HFFc6 (cell line): ENCODE measurements at regions not wholly inside any gene's neighbourhood (a gene's known extent, or its start where the extent isn't known, plus 50 kb on each side); places are given as distances from the start of the nearest gene placed in this dataset.

ENCODE experiments used
- DNase-seq: peaks from one replicate; pipeline ENCODE4 v3.0.0-alpha.2; 2018
- H3K27ac Mint-ChIP-seq: 2 replicates; pipeline ENCODE4 v1.8.0; 2020; ENCODE audit warnings: mild to moderate bottlenecking, mixed read lengths
- H3K27me3 Mint-ChIP-seq: 2 replicates; pipeline ENCODE4 v1.8.0; 2021; ENCODE audit warnings: mild to moderate bottlenecking, moderate library complexity, mixed read lengths; ENCODE audit not compliant: insufficient read depth
- H3K36me3 Mint-ChIP-seq: 2 replicates; pipeline ENCODE4 v1.8.0; 2021; ENCODE audit warnings: low read depth, mixed read lengths
- H3K4me1 Mint-ChIP-seq: 2 replicates; pipeline ENCODE4 v1.8.0; 2020; ENCODE audit warnings: low read depth, mixed read lengths
- H3K4me3 Mint-ChIP-seq: 2 replicates; pipeline ENCODE4 v1.8.0; 2020; ENCODE audit warnings: mild to moderate bottlenecking, moderate library complexity, mixed read lengths
- H3K9me3 Mint-ChIP-seq: 2 replicates; pipeline ENCODE4 v1.8.0; 2020; ENCODE audit warnings: mild to moderate bottlenecking, mixed read lengths
- CTCF ChIP-seq: fragments of 200-600 bp; sonication (generic); IDR thresholded peaks from 2 replicates; pipeline ENCODE4 v1.5.0; 2021; ENCODE audit warnings: antibody characterized with exemption, mild to moderate bottlenecking

GRCh38 chr2:66692521-66693054 lies 257.7 kb downstream of the MEIS1 start:
- TF ChIP-seq CTCF: no peak
- Mint-ChIP-seq H3K4me1 (peaks cover 6% of the 10 kb centered on the region; the same call in 1 of the 2 replicates), H3K36me3 (no peaks in the 10 kb centered on the region), H3K27ac (no peak overlapping the region), H3K27me3 (no peaks in the 10 kb centered on the region), H3K9me3 (no peaks in the 10 kb centered on the region), H3K4me3 (no peak overlapping the region)
- no peak for DNase-seq

DNA sequence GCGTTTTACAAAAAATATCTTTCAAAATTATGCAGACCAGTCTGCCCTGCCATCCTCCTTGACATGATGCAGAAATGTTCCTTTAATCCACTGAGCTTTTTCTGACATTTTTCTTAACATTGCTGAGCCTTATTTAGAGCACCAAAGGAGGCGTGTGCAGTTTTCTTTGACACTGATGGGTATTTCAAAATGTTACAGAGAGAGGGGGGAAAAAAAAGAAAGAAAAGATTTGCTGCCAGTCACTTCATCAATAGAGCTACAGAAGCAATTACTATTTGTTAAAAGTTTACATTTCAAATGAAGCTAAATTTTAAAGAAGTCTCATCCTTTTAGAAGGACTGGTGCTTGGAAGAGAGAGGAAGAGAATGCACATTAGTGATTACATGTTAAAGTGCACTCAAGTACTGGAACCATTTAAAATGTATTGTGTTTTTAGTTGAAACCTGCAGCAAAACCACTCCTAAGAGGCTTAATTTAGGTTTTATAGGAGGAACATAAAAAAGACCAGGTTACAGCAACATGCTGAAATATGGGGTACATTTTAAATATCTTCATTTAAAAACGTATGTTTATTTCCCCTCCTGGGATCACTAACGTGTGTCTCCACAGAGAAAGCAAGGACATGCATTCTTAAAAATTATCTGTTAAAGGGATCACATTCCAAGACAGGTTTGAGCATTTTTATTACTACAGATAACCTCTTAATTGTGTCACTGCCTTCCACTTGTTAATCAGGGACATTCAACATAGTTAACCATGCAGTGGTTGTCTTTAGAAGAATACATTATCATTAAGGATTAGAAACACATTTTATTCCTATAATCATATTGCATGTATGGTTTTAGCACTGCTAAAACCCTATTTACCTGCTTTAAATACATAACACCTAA lies 258.4 kb downstream of the MEIS1 start:
- no peak overlapping the region for H3K4me3 Mint-ChIP-seq
- DNase-seq: no peak
- no peaks in the 10 kb centered on the region for H3K9me3 Mint-ChIP-seq
- H3K27ac Mint-ChIP-seq: no peak overlapping the region
- H3K4me1 Mint-ChIP-seq: peaks cover 13% of the 10 kb centered on the region; the same call in 1 of the 2 replicates
- no peak for TF ChIP-seq CTCF
- H3K36me3 Mint-ChIP-seq: no peaks in the 10 kb centered on the region
- no peaks in the 10 kb centered on the region for H3K27me3 Mint-ChIP-seq

DNA sequence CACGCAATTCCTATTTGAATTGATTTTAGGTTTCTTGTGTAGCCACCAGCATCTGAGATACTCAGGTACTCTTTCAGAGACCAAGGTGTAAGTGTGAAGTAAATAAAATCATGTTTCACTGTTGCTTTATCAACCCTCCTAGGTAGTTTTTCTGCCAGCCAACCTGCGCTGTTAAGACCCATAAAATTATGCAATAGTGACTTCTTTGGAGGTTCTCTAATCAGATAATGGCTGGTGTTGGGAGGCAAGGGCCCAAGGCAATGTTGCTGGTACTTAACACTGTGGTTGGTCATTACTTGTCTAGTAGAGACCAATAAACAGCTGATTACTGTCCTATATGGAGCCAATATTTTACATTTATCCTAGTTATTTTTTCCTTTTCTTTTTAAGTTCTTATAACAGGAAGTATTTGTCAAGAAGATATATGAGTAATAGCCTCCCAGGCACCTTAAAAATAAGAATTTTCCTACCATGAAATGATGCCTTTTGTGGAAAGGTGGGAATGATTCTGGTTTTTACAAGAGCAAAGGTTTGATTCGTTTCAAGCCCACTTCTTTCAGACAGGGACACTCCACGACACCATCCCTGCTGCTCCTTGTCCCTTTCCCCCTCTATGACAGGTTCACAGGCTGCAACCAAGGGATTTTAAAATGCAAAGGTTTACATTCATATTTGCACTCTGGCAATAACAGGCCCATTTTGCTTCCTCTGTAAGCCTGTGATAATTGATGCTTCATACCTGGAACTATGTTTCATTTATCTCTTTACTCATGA lies 259.3 kb downstream of the MEIS1 start:
- H3K9me3 Mint-ChIP-seq: no peaks in the 10 kb centered on the region
- no peak for TF ChIP-seq CTCF
- no peak overlapping the region for H3K27ac Mint-ChIP-seq
- peaks cover 15% of the 10 kb centered on the region; the same call in 1 of the 2 replicates for H3K4me1 Mint-ChIP-seq
- no peak for DNase-seq
- no peak overlapping the region for H3K4me3 Mint-ChIP-seq
- no peaks in the 10 kb centered on the region for H3K27me3 Mint-ChIP-seq
- no peaks in the 10 kb centered on the region for H3K36me3 Mint-ChIP-seq

DNA sequence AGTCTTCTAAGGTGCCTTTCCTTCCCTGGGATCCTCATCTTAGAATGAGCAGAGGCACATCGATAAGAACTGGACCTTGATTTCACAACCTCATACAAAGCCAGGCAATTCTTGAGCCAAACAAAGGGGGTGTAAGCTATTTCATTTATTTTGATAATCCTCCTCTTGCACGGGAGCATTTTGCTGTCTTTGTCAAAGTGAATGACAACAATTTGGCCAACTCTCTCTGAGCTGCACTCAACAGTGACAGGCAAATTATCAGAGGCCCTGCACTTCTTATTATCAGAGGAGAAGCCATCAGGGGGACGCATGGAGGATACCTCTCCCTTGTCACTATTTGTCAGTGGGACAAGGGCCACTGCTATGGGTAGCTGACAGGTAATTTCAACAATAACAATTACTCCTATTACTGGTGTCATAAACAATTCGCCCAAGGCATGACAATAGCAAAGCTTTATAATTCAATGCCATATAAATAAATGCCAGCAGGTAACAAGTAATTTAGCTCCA lies 260.4 kb downstream of the MEIS1 start:
- no peak for TF ChIP-seq CTCF
- Mint-ChIP-seq H3K27me3 (no peaks in the 10 kb centered on the region), H3K4me3 (no peak overlapping the region), H3K36me3 (no peaks in the 10 kb centered on the region), H3K9me3 (no peaks in the 10 kb centered on the region), H3K4me1 (peaks cover 15% of the 10 kb centered on the region; the same call in 1 of the 2 replicates), H3K27ac (no peak overlapping the region)
- DNase-seq: no peak

DNA sequence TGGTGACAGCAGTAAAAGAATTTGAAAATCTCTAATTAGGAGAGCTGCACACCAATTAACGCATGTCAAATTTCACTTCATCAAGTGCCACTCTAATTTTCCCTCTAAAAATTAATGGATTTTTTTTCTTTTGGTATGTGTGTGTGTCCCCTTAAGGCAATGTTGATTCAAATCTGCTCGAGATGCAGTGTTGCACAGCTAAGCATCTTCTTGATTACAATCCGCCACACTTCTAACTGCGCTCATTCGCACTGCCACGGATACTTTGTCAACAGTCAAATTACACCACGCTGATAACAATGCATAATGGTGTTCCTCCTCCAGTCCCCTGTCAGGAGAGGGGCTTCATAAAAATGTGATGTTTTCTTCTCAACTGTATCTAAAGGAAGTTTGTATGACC lies 261.4 kb downstream of the MEIS1 start:
- no peak for DNase-seq
- no peak overlapping the region for H3K27ac Mint-ChIP-seq
- no peak overlapping the region for H3K4me3 Mint-ChIP-seq
- H3K4me1 Mint-ChIP-seq: peaks cover 15% of the 10 kb centered on the region; the same call in 1 of the 2 replicates
- no peaks in the 10 kb centered on the region for H3K27me3 Mint-ChIP-seq
- H3K9me3 Mint-ChIP-seq: no peaks in the 10 kb centered on the region
- H3K36me3 Mint-ChIP-seq: no peaks in the 10 kb centered on the region
- TF ChIP-seq CTCF: no peak
